HG02759 (cell line): ENCODE measurements at regions not wholly inside any gene's neighbourhood (a gene's known extent, or its start where the extent isn't known, plus 50 kb on each side); places are given as distances from the start of the nearest gene placed in this dataset.
"Not testable (repeated sequence)": the region's sequence is repeated elsewhere in the genome, so short reads cannot be mapped to it uniquely, and the experiment has no call there.

Experiments
- ATAC-seq: cut with Tn5 transposase; IDR thresholded peaks from one replicate; pipeline ENCODE4 v1.9.1; 2021; ENCODE audit warnings: mild to moderate bottlenecking, moderate library complexity; ENCODE audit not compliant: unreplicated experiment

DNA sequence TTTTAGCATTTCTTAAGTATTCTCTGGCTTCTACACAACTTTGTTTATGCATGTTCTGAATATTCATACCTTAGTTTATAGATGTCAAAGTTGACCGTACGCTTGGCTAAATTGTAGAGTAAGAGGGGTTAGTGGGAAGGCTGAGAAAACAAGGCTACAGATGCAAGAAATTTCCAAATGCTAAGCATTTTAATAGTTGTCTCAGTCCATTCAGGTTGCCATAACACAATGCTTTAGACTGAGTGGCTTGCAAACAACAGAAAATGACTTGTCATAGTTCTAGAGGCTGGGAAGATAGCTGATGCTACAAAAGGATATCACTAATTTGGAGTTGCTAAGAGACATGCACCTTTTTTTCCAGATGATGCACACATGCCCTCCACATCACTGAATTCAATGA lies 53.0 kb upstream of the C1QTNF3 start:
- ATAC-seq, result not testable (repeated sequence)

DNA sequence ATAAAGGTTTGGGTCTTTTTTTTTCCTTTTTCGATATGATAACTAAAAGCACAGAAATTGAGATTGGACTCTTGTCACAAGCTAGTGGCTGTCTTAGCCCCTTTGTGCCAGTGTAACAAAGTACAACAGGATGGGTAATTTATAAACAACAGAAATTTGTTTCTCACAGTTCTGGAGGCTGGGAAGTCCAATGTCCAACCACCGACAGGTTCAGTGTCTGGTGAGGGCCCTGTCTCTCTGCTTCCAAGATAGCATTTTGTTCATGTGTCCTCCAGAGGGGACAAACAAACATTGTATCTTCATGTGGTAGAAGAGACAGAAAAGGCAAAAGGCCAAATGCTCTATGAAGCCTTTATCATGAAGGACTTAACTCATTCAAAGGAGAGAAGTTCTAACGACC lies 56.9 kb upstream of the C1QTNF3 start:
- not testable (repeated sequence) for ATAC-seq

- not testable (repeated sequence) for ATAC-seq
These were observed 58.6 kb upstream of the C1QTNF3 start for GRCh38 chr5:34101567-34101966.

DNA sequence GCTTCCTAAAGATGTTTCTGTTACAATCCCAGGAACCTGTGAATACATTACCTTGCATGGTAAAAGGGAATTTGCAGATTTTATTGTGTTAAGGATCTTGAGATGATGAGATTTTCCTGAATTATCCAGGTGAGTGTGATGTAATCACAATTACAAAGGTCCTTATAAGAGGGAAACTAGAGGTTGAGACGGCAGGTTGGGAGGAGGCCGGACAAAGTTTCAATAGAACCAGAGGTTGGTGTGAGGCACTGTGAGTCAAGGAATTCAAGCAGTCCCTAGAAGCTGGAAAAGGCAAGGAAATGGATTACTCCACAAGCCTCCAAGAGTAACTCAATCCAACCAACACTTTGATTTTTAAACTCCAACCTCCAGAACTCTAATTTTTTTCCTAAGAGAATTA lies 65.9 kb upstream of the C1QTNF3 start:
- ATAC-seq, result not testable (repeated sequence)

- ATAC-seq, result not testable (repeated sequence)
These were observed 81.3 kb upstream of the C1QTNF3 start for GRCh38 chr5:34124280-34124679.

DNA sequence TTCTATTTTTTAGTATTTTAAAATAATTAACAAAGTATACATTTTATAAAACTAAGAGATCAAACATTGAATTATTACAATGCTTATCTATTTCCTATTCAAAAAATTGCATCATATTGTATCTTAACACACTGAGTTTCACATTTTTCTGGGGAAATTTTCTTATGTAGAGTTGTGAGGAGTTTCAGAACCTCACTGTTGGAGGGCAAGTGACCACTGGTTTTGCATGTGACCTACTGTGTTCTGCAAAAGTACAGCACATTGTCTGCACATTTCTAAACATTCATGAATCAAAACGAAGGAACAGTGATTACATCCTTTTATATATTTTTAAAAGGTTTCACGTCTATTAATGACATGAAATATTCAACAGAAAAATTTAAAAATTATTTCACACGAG lies 82.3 kb upstream of the C1QTNF3 start:
- ATAC-seq, result peak; percentile 80

DNA sequence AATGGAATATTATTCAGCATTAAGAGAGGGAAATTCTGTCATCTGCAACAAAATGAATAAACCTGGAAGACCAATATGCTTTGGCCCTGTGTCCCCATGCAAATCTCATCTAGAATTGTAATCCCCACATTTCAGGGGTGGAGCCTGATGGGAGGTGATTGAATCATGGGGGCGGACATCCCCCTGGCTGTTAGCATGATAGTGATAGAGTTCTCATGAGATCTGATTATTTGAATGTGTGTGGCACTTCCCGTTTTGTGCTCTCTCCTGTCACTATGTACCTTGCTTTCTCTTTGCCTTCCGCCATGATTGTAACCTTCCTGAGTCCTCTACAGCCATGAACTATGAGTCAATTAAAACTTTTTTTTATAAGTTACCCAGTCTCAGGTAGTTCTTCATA lies 83.7 kb upstream of the C1QTNF3 start:
- ATAC-seq, result not testable (repeated sequence)

- not testable (repeated sequence) for ATAC-seq
These were observed 84.8 kb upstream of the C1QTNF3 start for GRCh38 chr5:34127818-34128217.

DNA sequence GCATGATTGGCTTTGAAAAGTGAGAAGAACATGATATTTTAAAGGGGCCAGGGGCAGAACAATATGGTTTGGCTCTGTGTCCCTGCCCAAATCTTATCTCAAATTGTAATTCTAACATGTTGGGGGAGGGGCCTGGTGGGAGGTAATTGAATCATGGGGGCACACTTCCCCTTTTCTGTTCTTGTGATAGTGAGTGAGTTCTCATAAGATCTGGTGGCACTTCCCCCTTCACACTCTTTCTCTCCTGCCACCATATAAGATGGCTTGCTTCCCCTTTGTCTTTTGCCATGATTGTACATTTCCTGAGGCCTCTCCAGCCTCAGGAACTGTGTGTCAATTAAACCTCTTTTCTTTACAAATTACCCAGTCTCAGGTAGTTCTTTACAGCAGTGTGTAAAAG lies 85.9 kb upstream of the C1QTNF3 start:
- not testable (repeated sequence) for ATAC-seq

GRCh38 chr5:34154988-34155387 lies 112.0 kb upstream of the C1QTNF3 start:
- ATAC-seq, result not testable (repeated sequence)

DNA sequence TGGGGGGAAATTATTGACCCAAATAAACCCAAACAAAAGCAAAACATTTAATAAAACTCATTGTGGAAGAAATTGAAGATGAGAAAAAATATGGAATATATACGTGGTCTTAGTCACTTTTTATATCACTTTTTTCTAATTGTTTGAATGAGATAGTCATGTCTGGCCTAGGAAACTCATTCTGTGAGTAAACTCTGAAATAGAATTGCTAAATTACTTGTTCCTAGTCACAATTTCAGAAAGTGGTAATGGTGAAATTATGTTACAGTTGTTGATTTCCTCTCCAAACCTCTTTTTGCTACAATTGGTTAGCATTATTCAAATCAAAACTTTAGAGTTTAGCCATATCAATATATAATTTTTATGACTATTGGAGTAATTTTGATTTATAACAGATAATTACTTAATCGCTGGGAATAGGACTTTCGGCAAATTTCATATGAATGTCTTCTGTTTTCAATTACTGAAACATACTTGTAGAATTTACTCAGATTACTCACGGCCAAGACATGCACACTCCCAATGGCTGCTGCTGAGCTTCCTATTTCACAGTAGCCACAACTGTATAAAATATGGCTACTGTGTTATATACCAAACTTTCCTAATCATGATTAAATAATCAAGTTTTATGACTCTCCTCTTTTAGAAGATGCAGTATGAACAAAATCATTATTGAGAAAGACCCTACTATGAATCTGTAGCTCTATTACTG lies 113.8 kb upstream of the C1QTNF3 start:
- not testable (repeated sequence) for ATAC-seq

GRCh38 chr5:34160904-34161303 lies 117.9 kb upstream of the C1QTNF3 start:
- not testable (repeated sequence) for ATAC-seq

- not testable (repeated sequence) for ATAC-seq
These were observed 128.4 kb upstream of the C1QTNF3 start for GRCh38 chr5:34171398-34171797.

- ATAC-seq, result not testable (repeated sequence)
These were observed 136.6 kb upstream of the C1QTNF3 start for GRCh38 chr5:34179453-34180190.

- ATAC-seq, result not testable (repeated sequence)
These were observed 137.2 kb upstream of the C1QTNF3 start for GRCh38 chr5:34180225-34180624.

DNA sequence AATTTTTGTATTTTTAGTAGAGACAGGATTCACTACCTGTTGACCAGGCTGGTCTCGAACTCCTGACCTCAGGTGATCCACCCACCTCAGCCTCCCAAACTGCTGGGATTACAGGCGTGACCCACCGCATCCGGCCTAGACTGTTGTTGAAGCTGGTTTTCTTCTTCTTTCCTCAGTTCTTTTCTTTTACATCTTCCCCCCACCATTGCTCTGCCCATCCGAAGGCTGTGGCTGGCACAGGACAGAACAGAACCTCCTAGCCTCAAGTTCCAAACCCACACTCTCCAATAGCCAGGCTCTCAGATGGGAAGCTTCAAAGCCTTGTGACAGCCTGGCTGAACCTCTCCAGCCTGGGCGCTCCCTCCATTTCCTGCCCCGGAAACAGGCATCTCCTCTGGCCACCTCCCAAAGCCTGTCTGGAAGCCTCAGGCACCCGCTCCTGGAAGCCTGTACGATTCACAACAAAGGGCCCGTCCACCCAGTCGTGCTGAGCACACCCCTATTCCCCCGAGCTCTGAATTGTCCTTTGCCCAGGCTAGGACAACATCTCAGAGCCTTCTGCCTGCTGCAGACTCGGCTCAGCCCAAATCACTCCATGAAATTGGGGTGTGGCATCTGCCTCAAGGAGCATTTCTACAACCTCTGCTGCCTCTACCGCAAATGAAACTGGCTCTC lies 138.1 kb upstream of the C1QTNF3 start:
- not testable (repeated sequence) for ATAC-seq

GRCh38 chr5:34185005-34185404 lies 142.0 kb upstream of the C1QTNF3 start:
- not testable (repeated sequence) for ATAC-seq

DNA sequence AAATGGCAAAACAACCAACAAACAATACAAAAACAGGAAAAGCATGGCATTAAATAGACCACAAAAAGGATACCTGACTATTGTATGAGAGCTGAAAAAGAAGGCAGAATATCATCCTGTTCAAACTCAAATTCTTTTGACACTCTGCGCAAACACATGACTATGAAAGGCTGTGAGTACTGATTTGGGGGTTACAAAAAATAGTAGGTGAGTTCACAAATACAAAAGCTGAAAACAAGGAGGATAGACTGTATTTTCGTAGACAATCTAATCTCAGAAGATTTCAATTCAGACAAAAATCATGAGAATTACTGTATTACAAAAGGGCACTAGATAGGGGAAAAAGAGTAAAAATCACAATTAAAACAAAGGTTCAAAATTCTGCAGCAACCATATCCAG lies 142.6 kb upstream of the C1QTNF3 start:
- not testable (repeated sequence) for ATAC-seq

DNA sequence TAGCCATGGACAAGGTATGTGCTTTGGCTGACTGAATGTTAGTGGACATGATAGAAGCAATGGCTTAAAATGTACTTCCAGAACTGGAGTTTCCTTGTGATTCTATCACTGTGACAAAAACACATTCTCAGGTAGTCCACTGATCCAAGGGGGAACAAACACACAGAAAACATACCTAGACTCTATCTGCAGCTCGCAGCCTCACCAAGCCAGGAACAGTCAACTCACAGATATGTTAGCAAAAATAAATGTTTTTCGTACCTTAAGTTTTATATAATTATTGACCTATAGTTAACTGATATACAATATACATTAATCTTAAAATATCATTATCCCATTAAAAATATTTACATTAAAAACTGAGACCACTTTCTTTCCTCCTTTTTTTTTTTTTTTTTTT lies 143.1 kb upstream of the C1QTNF3 start:
- not testable (repeated sequence) for ATAC-seq

- not testable (repeated sequence) for ATAC-seq
These were observed 143.9 kb upstream of the C1QTNF3 start for GRCh38 chr5:34186865-34187264.

GRCh38 chr5:34187441-34187840 lies 144.4 kb upstream of the C1QTNF3 start:
- not testable (repeated sequence) for ATAC-seq
